ENCODE measurements at regions not wholly inside any gene's neighbourhood (a gene's known extent, or its start where the extent isn't known, plus 50 kb on each side); places are given as distances from the start of the nearest gene placed in this dataset.
"Not testable (repeated sequence)": the region's sequence is repeated elsewhere in the genome, so short reads cannot be mapped to it uniquely, and the experiment has no call there.

DNA sequence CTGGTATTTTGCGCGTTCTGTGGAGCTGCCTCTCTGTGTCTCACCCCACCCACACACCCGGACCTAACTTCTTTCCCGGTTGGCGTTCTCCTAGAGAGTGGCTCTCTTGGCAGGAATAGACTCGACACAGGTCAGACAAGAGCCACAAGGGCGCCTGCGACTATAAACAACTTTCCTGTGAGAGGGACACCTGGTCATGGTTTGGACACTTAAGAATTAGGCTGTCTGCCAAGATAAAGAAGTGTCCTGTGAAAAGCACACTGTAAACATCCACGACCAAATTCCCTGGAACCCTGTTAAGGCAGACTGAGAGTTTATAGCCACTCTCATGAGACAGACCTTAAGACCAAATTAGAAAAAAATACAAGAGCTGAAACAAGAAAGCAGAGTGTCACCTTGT, 192.9 kb upstream of the ATP6AP2 start:
- DNase-seq (ENCODE audit: low spot score); intact Hi-C loops (cut with DNase I): not testable (repeated sequence)

DNA sequence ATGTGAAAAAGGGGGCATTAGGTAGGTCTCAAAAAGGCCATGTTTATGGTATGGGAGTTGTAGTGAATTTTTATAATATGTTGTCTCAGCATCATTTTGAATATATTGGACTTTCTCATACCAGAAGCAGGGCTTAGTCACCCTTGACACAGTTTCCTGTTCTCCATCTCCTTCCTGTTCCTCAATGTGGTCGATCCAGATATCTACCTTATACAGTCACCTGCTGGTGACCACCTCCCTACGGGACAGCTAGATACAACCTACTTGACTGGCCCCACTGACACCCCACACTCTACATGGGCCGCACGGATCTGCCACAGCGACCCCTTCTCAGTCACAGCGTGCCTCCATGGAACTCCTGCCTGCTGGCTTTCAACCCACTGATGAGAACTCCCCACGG, 193.5 kb upstream of the ATP6AP2 start:
- intact Hi-C loops (cut with DNase I); DNase-seq (ENCODE audit: low spot score): not testable (repeated sequence)

DNA sequence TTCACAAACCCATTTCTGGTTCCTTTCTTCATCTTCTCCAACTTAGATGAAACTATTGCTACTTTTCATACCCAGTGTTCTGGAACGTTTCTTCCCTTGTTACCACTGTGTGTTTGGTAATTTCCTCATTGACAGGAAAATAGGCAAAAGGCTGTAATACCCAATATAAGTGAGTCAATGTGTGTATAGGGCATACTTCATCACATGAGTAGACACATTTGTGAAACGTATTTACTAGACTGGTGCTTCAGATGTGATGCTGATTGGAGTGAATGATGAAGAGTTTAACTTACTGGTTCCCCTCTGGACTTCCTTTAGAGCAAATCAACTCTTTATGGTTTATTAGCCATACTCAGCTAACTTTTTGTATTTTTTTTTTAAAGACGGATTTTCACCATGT, 195.1 kb upstream of the ATP6AP2 start:
- intact Hi-C loops (cut with DNase I) = no loop called here
- DNase-seq (ENCODE audit: low spot score) = no peak

DNA sequence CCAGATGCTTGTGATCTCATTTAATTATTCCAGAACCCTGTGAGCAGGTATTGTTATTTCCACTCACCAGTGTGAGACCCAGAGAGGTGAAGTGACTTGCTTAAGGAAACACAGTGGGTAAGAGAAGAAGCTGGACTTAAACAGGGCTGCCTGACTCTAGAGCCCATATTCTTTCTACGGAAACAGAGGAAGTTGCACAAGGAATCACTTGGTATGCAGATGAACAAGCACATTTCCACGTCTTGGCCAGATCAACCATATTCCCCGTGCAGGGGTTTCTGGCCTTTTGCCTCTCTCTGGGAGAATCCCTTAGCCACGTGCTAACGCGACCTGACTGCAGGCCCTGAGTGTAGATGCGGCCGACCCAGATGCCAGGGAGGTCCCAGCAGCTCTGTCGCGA, 195.5 kb upstream of the ATP6AP2 start:
- intact Hi-C loops (cut with DNase I) = no loop called here
- no peak for DNase-seq (ENCODE audit: low spot score)

DNA sequence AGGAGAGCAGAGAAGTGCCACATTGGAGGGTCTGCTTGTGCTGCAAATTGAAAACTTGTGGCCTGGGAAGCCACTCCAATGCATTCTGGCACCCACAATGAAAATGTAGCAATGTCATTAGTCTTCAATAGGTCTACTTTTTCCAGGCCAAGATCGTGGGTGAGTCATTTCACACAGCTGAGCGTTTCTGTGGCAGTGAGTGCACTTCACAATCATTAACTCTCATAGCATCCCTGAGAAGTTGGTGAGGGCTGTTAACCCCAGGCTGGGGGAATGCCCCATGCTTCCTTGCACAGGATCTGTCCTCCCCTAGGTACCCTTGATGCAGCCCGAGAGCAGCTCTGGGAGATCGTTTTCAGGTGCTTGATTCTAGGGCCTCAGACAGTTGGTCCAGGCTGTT, 196.8 kb upstream of the ATP6AP2 start:
- intact Hi-C loops (cut with DNase I) = no loop called here

DNA sequence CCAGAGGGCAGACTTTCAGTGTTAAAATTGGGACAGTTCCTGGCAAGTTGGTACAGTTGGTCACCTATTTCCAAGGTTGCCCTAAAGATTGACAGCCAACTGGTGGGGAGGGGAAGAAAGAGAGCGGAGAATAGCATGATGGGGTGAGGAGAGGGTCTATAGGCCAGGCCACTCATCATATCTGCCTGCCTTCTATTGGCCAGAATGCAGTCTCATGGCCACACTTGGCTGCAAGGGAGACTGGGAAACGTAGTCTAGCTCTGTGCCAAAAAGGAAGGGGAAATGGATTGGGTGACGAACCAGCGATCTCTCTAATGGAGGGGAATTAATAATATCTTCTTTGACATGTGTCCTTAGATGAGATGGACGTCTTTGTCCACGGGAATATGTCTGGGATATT, 197.4 kb upstream of the ATP6AP2 start:
- intact Hi-C loops (cut with DNase I) = no loop called here
- no peak for DNase-seq (ENCODE audit: low spot score)

More for the DNA sequence above, 196.8 kb upstream of the ATP6AP2 start:
- DNase-seq (ENCODE audit: low spot score) = no peak

DNA sequence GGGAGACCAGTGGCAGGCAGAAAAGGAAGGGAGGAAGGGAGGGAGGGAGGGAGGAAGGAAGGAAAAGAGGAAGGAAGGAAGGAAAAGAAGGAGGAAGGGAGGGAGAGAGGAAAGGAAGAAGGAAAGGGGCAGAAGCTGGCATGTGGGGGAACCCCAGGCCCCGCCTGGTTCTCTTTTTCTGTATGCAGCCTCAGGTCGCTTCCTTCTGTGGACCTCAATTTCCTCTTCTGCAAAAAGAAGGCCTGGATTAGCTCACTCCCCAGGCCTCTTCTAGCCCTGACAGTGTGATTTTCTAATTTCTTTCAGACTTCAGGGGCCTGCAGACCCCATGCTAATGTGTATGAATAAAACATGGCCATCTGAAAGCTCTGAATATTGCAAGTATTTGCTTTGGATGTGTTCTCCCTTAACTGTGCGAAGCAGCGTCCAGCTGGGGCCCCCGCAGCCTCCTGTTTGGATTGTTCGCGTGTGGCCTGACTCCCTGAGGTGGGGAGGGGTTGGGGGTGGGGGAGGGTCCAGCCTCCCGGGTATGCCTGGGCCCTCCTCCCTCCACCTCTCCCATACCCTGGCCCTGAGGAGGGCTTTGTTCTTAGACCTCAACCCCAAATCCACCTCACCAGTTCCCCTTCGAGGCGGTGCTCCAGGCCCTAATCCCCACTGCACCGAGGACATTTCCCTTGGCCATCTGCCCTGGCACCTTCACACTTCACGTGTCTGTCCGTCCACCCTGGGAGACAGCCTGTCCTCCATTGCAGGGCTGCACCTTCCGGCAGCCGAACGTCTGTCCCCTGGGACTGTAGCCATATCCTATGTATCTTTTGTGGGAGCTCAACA, 199.9 kb upstream of the ATP6AP2 start:
- no peak for DNase-seq (ENCODE audit: low spot score)
- intact Hi-C loops (cut with DNase I) = no loop called here

DNA sequence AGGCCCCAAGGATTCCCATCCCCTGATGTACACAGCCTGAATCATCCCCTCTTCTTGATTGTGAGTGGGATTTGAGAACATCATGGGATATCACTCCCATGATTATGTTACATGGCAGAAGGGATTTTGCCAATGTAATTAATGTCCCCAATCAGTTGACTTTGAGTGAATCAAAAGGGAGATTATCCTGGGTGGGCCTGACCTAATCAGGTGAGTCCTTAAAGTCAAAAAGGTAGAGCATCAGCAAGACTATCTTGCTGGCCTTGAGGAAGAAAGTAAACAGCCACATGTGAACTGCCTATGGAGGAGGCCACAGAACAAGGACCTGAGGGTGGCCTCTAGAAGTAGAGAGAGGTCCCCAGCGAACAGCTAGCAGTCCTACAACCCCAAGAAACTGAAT, 203.1 kb upstream of the ATP6AP2 start:
- DNase-seq (ENCODE audit: low spot score) = no peak
- intact Hi-C loops (cut with DNase I) = no loop called here

DNA sequence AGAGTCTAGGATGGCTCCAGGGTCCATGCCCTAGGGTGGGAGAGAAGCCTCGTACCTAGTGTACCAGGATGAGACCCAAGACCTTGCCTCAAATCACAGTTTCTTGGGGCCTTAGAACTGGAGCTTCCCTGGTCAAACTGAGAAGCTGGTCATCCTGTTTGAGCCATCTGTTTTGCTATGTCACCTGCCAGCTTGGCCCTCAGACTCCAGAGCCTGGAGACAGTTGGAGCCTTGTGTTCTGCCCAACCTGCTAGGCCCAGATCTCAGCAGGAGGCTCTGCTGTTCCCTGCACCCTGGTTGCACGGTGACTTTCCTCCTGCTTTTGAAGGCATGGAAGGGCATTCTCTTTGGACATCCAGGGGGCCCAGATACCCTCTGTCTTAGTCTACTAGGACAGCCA, 206.3 kb upstream of the ATP6AP2 start:
- DNase-seq (ENCODE audit: low spot score) = no peak
- intact Hi-C loops (cut with DNase I) = no loop called here

DNA sequence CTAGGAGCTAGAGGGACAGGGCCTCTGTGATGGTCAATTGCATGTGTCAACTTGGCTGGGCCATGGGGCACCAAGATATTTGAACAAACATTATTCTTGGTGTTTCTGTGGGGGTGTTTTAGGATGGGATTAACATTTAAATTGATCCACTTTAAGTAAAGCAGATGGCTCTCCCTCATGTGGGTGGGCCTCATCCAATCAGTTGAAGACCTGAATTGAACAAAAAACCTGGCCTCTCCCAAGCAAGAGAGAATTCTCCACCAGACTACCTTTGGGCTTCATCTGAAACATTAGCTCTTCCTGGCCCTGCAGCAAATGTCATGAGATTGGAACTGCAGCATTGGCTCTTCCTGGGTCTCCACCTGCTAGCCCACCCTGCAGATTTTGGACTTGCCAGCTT, 207.1 kb upstream of the ATP6AP2 start:
- intact Hi-C loops (cut with DNase I) = no loop called here
- no peak for DNase-seq (ENCODE audit: low spot score)

DNA sequence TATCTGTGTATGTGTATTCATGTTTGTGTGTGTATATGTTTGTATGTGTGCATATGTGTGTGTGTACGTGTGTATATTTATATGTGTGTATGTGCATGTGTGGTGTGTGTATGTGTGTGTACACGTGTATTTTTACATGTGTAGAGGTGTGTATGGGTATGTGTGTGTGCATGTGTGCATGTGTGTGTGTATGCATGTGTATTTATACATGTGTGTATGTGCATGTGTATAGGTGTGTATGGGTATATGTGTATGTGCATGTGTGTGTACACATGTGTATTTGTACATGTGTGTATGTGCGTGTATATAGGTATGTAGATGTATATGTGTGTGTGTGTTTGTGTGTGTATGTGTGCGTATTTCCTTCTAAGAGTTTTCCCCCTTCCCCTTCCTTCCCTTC, 207.7 kb upstream of the ATP6AP2 start:
- intact Hi-C loops (cut with DNase I) = no loop called here
- no peak for DNase-seq (ENCODE audit: low spot score)

DNA sequence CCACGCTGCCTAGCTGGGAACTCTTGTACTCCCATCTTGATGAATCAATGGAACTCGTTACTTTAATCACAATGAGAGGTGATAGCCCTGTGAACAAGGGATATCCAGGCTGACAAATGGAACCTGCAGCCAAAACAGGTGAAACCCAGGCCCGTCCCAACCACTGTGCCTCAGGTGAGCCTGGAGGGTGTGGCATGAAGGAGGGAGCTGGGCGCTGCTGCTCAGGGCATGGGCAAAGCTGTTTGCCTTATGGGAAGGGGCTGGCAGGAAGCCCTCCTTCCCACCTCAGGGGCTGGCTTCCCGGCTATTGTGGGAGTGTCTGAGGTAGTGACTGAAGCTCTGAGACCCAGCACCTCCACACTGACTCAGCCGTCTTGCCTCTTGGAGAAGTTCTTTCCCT, 209.4 kb upstream of the ATP6AP2 start:
- intact Hi-C loops (cut with DNase I) = no loop called here
- DNase-seq (ENCODE audit: low spot score) = no peak

DNA sequence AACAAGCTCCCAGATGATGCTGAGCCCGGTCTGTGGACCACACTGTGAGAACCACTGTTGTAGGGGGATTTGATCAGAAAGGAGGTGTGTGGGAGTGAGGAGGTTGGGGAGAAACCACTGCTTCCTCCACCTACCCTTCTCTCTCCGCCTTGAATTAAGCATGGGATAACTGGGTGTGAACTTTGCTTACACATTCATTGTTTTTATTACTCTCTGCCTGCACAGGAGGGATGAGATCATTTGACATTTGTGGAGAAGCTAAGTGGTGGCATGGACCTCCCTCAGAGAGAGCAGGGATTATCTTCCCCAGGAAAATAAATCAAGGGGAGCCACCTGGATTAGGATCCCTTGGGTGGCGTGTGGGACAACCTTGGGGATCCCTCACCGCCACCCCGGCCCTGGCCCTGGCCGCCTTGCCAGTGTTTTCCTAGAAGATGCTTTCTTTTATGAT, 212.1 kb upstream of the ATP6AP2 start:
- DNase-seq (ENCODE audit: low spot score) = no peak
- intact Hi-C loops (cut with DNase I) = no loop called here

DNA sequence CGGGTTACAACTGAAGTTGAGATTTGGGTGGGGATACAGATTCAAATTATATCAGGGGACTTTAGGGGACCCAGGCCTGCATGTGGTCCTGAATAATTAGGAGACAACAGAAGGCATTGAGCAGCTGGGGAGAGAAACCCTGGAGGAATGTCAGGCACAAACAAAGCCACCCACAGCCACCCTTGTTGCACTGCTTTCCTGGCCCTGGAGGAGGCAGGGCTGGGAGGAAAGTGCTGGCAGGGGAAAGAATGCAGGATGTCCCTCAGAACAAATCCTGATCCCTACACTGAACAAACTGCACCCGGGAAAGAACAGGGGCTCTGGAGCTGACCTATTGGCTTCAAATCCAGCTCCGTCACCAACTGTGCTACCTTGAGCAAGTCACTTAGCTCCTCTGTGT, 214.1 kb upstream of the ATP6AP2 start:
- DNase-seq (ENCODE audit: low spot score) = no peak
- intact Hi-C loops (cut with DNase I) = no loop called here

DNA sequence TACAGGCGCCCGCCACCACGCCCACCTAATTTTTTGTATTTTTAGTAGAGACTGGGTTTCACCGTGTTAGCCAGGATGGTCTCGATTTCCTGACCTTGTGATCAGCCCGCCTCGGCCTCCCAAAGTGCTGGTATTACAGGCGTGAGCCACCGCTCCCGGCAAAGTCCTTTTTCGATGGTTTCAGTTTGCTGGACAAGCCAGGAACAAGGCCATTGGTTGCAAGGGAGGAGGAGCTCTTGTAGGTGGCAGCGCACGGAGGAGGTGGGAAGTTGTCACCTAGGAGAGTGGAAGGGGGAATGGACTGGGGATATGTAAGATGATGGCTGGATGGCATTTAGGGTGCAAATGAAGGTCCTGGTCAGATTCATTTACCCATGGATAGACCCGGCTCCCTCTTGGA, 218.5 kb upstream of the ATP6AP2 start:
- intact Hi-C loops (cut with DNase I) = not testable (repeated sequence)

DNA sequence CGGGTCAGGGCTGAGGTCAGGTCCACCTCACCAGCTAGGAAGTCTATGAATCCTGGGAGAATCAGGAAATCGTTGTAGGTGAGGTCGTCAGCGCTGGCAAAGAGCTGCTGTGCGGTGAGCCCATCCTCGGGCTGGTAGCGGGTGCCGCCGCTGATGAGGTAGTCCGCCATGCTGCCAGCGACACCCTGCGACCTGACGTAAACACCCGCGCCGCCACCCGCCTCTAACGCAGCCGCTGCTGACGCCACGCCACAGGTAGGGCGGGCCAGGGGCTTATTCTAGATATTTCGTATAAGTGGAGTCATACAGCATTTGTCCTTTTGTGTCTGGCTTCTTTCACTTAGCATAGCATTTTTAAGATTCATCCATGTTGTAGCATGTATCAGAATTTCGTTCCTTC, 220.2 kb upstream of the ATP6AP2 start:
- DNase-seq (ENCODE audit: low spot score) = no peak
- intact Hi-C loops (cut with DNase I) = no loop called here

More for the DNA sequence above, 218.5 kb upstream of the ATP6AP2 start:
- DNase-seq (ENCODE audit: low spot score) = not testable (repeated sequence)

DNA sequence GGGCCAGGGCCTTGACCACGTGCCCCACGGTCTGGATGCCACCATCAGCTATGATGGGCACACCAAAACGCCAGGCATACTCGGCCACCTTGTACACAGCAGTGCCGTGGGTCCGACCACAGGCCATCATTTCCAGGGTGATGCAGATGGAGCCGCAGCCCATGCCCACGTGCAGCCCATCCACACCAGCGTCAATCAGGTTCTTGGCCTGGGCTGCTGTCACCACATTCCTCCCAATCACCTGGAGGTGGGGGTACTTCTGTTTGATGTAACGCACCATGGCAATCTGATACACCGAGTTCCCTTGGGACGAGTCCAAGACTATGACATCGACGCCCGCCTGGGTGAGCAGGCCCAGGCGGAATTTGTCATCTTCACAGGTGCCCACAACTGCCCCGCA, 221.2 kb upstream of the ATP6AP2 start:
- intact Hi-C loops (cut with DNase I) = no loop called here
- no peak for DNase-seq (ENCODE audit: low spot score)

DNA sequence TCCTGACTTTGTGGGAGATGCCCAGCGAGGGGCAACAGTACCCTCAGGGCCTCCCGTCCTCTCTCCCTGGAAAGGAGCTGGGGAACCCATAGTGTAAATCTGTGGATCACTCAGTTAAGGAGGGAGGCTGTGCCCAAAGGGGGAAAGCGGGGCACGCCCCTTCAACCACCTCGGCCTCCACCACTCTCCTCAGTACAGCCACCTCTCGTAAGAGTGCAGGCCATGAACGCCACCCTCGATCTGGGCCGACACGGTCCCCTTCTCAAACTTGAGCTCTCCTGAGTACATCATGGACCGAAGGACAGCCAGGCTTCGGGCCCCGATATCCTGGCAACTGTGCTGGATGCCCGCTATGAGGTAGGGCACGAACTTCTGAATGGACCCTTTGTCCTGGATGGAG, 221.8 kb upstream of the ATP6AP2 start:
- intact Hi-C loops (cut with DNase I) = no loop called here
- no peak for DNase-seq (ENCODE audit: low spot score)

DNA sequence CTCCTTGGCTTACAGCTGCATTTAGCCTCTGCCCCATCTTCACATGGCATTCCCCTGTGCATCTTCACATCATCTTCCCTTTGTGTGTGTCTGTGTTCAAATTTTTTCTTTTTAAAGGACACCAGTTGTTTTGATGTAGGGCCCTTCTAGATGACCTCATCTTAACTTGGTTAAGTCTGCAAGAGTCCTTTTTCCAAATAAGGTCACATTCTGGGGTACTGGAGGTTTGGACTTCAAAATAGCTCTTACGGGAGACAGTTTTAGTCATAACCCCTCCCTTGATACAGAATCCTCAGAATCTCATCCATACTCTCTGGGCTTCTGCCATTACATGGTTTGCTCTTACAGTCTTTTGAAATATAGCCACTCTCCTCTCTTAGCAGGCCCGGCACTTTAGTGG, 231.5 kb upstream of the ATP6AP2 start:
- intact Hi-C loops (cut with DNase I) = no loop called here
- DNase-seq (ENCODE audit: low spot score) = no peak

DNA sequence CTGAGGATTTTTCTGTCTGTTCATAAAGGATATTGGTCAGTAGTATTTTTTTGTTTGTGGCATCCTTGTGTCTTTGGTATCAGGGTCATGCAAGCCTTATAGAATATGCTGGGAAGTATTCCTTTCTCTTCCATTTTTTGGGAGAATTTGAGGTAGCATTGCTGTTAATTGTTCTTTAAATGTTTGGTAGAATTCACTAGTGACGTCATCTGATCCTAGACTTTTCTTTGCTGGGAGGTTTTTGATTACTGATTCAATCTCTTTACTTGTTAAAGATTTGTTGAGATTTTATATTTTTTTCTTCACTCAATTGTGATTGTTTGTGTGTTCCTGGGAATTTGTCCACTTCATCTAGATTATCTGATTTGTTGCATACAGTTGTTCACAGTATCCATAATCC, 234.4 kb upstream of the ATP6AP2 start:
- intact Hi-C loops (cut with DNase I) = no loop called here
- DNase-seq (ENCODE audit: low spot score) = no peak

DNA sequence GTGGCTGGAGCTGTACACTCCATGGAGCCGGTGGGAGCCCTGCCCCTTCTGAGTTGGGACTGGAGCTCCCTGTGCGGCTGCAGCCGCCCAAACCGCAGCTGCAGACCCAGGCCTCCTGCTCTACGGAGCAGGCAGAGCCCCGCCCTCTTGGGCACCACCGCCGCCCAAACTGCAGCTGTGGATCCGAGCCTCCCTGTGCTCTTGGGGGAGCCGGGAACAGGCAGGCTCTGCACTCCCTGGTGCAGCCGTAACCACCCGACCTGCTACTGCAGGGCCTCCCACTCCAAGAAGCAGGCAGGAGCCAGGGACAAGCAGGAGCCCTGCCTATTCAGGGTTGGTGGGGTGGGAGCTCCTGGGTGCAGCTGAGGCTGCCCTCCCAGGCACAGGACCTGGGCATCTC, 237.5 kb upstream of the ATP6AP2 start:
- intact Hi-C loops (cut with DNase I) = no loop called here
- no peak for DNase-seq (ENCODE audit: low spot score)

DNA sequence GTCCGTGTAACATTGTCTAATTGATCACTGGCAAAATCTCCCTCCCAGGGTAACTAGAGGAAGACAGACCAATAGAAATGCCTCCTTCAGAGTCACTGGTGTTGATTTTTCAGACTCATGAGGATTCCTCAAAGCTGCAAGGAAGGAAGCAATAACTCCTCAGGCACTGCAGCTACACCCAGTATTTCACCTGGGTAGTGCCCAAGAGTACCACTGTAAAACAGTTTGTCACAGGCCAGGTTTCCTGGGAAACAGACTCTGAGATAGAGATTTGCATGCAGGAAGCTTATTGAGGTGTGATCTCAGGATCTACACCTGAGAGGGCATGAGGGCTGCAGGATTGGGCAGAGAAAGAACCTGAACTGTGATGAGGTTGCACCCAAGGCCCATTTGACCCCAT, 240.7 kb upstream of the ATP6AP2 start:
- intact Hi-C loops (cut with DNase I) = no loop called here
- no peak for DNase-seq (ENCODE audit: low spot score)

Data from cardiac septum (tissue), 1 donor.